GM12892 (cell line): ENCODE measurements at regions not wholly inside any gene's neighbourhood (a gene's known extent, or its start where the extent isn't known, plus 50 kb on each side); places are given as distances from the start of the nearest gene placed in this dataset.

Source experiments
- POLR2A ChIP-seq: IDR thresholded peaks from 2 replicates; pipeline ENCODE4 v1.6.1; 2011; ENCODE audit warnings: low read depth, low read length, control low read depth
- POLR2AphosphoS5 ChIP-seq: IDR thresholded peaks from 2 replicates; pipeline ENCODE4 v1.6.1; 2011; ENCODE audit warnings: low read depth, low read length, control low read depth
- TAF1 ChIP-seq: IDR thresholded peaks from 2 replicates; pipeline ENCODE4 v1.6.1; 2011; ENCODE audit warnings: low read depth, mild to moderate bottlenecking, control low read depth, low read length, borderline replicate concordance

DNA sequence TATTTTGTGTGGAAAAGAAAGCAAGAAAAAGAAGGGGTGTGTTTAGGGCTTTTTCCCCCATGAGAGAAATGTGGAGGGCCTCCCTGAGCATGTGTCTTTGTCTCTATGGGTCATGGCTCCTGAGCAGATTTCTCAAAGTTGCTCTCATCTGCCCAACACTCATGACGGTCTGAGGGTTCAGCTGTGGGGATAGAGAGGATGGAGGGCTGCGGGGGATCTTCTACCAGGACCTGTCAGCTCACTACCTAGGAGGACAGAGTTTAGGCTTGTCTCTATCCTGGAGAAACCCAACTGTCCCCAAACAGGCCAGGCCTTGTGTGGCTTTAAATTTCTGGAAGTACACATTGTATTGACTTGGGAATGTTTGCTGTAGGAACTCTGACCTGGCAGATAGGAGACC lies 342.2 kb downstream of the MYCN start:
- TF ChIP-seq POLR2A, result no peak
- TF ChIP-seq POLR2AphosphoS5, result no peak
- TF ChIP-seq TAF1, result no peak
